ENCODE measurements at regions not wholly inside any gene's neighbourhood (a gene's known extent, or its start where the extent isn't known, plus 50 kb on each side); places are given as distances from the start of the nearest gene placed in this dataset.

- TF ChIP-seq CTCF (IDR thresholded peaks at IDR 0.05), result no peak
- no peak for TF ChIP-seq EP300 (IDR thresholded peaks at IDR 0.05)
- no peak for TF ChIP-seq POLR2A (IDR thresholded peaks at IDR 0.05)
- TF ChIP-seq POLR2AphosphoS5 (IDR thresholded peaks at IDR 0.05), result no peak
These were observed 353.0 kb downstream of the NDFIP2 start for GRCh38 chr13:79833991-79834390.

Measured in gastroesophageal sphincter (tissue), 3 donors.